ENCODE measurements at regions not wholly inside any gene's neighbourhood (a gene's known extent, or its start where the extent isn't known, plus 50 kb on each side); places are given as distances from the start of the nearest gene placed in this dataset.

DNA sequence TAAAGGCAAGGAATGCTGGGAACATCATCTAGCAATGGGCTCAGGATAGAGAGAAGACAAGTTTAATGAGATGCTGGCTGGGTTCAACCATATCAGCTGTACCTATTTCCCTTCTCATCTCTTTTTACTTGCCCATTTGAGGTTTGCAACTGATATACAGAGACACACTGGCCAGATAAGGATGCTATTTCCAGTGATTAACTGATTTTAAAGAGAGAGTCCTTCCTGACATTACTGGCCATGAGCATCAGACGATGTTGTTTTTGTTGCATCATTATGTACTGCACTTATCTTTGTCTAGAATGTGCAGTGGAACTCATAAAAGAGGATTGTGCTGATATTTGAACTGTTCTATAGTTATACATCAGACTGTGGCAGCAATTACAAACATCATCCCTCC lies 252.7 kb downstream of the BTBD3 start:
- no peak overlapping the region for H3K4me3 ChIP-seq (replicated peaks in 1 of 3; ENCODE audit: low read depth in 2 of 3, low read length in 3 of 3)
- no peaks in the 10 kb centered on the region for H4K20me1 ChIP-seq (ENCODE audit: insufficient read depth, low read length)
- Mint-ChIP-seq H3K4me1 (peaks cover 51% of the 10 kb centered on the region), H3K27me3 (ENCODE audit: low read depth in 3 of 3) (no peaks in the 10 kb centered on the region), H3K9me3 (peaks cover 0 to 9% (median 6%) of the 10 kb centered on the region in 7 donors), H3K4me3 (no peak overlapping the region), H3K36me3 (no peaks in the 10 kb centered on the region), H3K27ac (no peak overlapping the region)
- no peak overlapping the region for H2AFZ ChIP-seq (ENCODE audit: insufficient read depth, low read depth, low read length, poor library complexity, severe bottlenecking)
- intact Hi-C loops (cut with micrococcal nuclease): no loop called here
- H3K27me3 ChIP-seq (ENCODE audit: control insufficient read depth in 2 of 2, insufficient read depth in 2 of 2, low read length in 2 of 2): no peaks in the 10 kb centered on the region
- H3K9ac ChIP-seq (ENCODE audit: insufficient read depth, low read length, poor library complexity, severe bottlenecking): no peak overlapping the region
- no CpG with 5 or more reads among the region's 1 CpG for WGBS (ENCODE audit: insufficient coverage)
- peaks cover 26 to 40% of the 10 kb centered on the region in 2 donors for H3K4me1 ChIP-seq (ENCODE audit: control insufficient read depth in 1 of 2, insufficient read depth in 2 of 2, low read length in 2 of 2)
- H3K79me2 ChIP-seq (ENCODE audit: insufficient read depth, low read length): no peaks in the 10 kb centered on the region
- no peak overlapping the region for H3K27ac ChIP-seq (ENCODE audit: low read depth in 1 of 2, low read length in 2 of 2)
- no peak overlapping the region for H3K4me2 ChIP-seq (replicated peaks; ENCODE audit: extremely low read depth, low read length, poor library complexity, severe bottlenecking)
- TF ChIP-seq, protein P1, sequence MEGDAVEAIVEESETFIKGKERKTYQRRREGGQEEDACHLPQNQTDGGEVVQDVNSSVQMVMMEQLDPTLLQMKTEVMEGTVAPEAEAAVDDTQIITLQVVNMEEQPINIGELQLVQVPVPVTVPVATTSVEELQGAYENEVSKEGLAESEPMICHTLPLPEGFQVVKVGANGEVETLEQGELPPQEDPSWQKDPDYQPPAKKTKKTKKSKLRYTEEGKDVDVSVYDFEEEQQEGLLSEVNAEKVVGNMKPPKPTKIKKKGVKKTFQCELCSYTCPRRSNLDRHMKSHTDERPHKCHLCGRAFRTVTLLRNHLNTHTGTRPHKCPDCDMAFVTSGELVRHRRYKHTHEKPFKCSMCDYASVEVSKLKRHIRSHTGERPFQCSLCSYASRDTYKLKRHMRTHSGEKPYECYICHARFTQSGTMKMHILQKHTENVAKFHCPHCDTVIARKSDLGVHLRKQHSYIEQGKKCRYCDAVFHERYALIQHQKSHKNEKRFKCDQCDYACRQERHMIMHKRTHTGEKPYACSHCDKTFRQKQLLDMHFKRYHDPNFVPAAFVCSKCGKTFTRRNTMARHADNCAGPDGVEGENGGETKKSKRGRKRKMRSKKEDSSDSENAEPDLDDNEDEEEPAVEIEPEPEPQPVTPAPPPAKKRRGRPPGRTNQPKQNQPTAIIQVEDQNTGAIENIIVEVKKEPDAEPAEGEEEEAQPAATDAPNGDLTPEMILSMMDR (IDR thresholded peaks at IDR 0.05): no peak
- peaks cover 0 to 3% of the 10 kb centered on the region in 2 donors for H3K9me3 ChIP-seq (replicated peaks in 1 of 2; ENCODE audit: control insufficient read depth in 1 of 2, insufficient read depth in 1 of 2, low read length in 2 of 2)
- DNase-seq: no peak
- H3K36me3 ChIP-seq (replicated peaks in 1 of 2; ENCODE audit: control insufficient read depth in 1 of 2, insufficient read depth in 2 of 2, low read length in 2 of 2): no peaks in the 10 kb centered on the region

GRCh38 chr20:12171923-12172524 lies 254.3 kb downstream of the BTBD3 start:
- Histone ChIP-seq H3K4me3 (replicated peaks in 1 of 3; ENCODE audit: low read depth in 2 of 3, low read length in 3 of 3) (no peak overlapping the region), H3K4me1 (ENCODE audit: control insufficient read depth in 1 of 2, insufficient read depth in 2 of 2, low read length in 2 of 2) (peaks cover 18 to 28% of the 10 kb centered on the region in 2 donors), H3K9me3 (replicated peaks in 1 of 2; ENCODE audit: control insufficient read depth in 1 of 2, insufficient read depth in 1 of 2, low read length in 2 of 2) (peaks cover 0 to 3% of the 10 kb centered on the region in 2 donors), H2AFZ (ENCODE audit: insufficient read depth, low read depth, low read length, poor library complexity, severe bottlenecking) (no peak overlapping the region), H4K20me1 (ENCODE audit: insufficient read depth, low read length) (no peaks in the 10 kb centered on the region), H3K27ac (ENCODE audit: low read depth in 1 of 2, low read length in 2 of 2) (no peak overlapping the region), H3K27me3 (ENCODE audit: control insufficient read depth in 2 of 2, insufficient read depth in 2 of 2, low read length in 2 of 2) (no peaks in the 10 kb centered on the region), H3K4me2 (replicated peaks; ENCODE audit: extremely low read depth, low read length, poor library complexity, severe bottlenecking) (peak overlapping the region; percentile 27), H3K9ac (ENCODE audit: insufficient read depth, low read length, poor library complexity, severe bottlenecking) (no peak overlapping the region), H3K79me2 (ENCODE audit: insufficient read depth, low read length) (no peaks in the 10 kb centered on the region), H3K36me3 (replicated peaks in 1 of 2; ENCODE audit: control insufficient read depth in 1 of 2, insufficient read depth in 2 of 2, low read length in 2 of 2) (no peaks in the 10 kb centered on the region)
- H3K27me3 Mint-ChIP-seq (ENCODE audit: low read depth in 3 of 3): no peaks in the 10 kb centered on the region
- H3K4me3 Mint-ChIP-seq: peak overlapping the region in 1 of 2 donors; percentile 29
- H3K9me3 Mint-ChIP-seq: peaks cover 0 to 9% (median 6%) of the 10 kb centered on the region in 7 donors
- intact Hi-C loops (cut with micrococcal nuclease): no loop called here
- peaks cover 42% of the 10 kb centered on the region for H3K4me1 Mint-ChIP-seq
- H3K36me3 Mint-ChIP-seq: no peaks in the 10 kb centered on the region
- H3K27ac Mint-ChIP-seq: peak overlapping the region in 1 of 7 donors; percentile 59
- WGBS (ENCODE audit: insufficient coverage): 0% methylated on average over 2 of the region's 2 CpGs
- no peak for DNase-seq
- TF ChIP-seq, protein P1 (IDR thresholded peaks at IDR 0.05): no peak

Data from CD14-positive monocyte (primary cell).